HG03521 (cell line): ENCODE measurements at regions not wholly inside any gene's neighbourhood (a gene's known extent, or its start where the extent isn't known, plus 50 kb on each side); places are given as distances from the start of the nearest gene placed in this dataset.

Experiments
- ATAC-seq: cut with Tn5 transposase; IDR thresholded peaks from one replicate; pipeline ENCODE4 v1.9.1; 2021; ENCODE audit warnings: mild to moderate bottlenecking, moderate library complexity; ENCODE audit not compliant: unreplicated experiment

DNA sequence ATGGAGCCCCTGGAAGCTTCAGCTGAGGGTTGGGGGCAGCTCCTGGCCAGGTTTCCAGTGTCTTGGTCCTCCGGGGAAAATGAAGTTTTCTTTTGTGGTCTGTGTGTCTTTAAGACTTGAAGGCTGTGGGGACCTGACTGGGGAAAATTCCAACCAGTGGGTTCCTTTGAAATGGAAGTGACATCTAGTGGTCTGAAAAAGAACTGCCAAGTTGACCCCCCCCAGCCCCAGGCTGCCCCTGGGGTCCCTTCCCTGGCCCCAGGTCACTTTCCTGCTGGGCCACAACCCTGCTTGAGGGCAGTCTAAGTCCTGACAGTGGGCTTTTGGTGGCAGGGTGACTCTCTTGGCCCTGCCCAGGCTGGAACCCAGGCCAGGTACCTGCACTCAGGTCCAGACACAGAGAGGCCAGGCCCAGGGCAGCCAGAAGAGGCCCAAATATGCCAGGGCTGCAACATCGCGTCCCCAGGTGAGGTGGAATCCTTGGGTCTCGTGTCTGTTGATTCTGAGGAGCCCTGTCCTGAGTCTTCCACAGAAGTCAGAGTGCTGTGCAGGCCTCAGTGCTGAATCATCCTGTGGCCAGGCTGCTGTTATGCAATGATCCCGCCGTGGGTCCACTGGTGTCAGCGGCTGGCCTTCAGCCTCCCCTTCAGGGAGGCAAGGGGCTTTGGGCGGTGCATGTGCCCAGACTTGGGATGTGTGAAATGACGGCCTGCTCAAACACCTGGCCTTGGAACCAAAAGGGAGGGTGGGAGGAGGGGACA, 68.4 kb downstream of the VEGFA start:
- ATAC-seq: no peak

DNA sequence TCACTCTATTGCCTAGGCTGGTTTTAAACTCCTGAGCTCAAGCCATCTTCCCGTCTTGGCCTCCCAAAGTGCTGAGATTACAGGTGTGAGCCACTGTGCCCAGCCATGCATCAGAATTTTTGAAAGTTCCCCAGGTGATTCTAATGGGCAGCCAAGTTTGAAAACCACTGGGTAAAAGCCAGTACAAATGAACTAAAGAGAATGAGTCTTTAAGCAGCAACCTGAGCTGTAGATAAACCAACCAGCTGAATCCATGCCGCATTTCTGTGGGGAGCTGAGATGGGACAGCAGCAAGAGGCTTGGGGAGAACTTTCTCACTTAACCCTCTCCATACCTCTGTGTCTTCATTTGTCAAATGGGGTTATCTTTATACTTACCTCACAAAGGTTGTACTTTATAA, 67.5 kb downstream of the VEGFA start:
- no peak for ATAC-seq

GRCh38 chr6:43836507-43837240, 66.7 kb downstream of the VEGFA start:
- no peak for ATAC-seq
